SU-DHL-6 (cell line): ENCODE measurements at regions not wholly inside any gene's neighbourhood (a gene's known extent, or its start where the extent isn't known, plus 50 kb on each side); places are given as distances from the start of the nearest gene placed in this dataset.

ENCODE experiments used
- CTCF ChIP-seq: fragments of 200-600 bp; sonication (generic); IDR thresholded peaks from one replicate; pipeline ENCODE4 v1.5.1; 2017; ENCODE audit warnings: antibody characterized with exemption, mild to moderate bottlenecking, low read length, moderate library complexity; ENCODE audit not compliant: insufficient read depth, poor library complexity, severe bottlenecking
- EZH2phosphoT487 ChIP-seq: fragments of 200-600 bp; sonication (generic), shearing (Covaris generic); conservative IDR thresholded peaks from 2 replicates; pipeline ENCODE4 v1.6.1; 2018; ENCODE audit warnings: mild to moderate bottlenecking, antibody characterized with exemption, low read length, moderate library complexity, mixed read lengths

GRCh38 chr19:56930647-56931535 is 90.4 kb upstream of the PEG3 start:
- TF ChIP-seq CTCF (no peak), EZH2phosphoT487 (no peak)
